H1 (cell line): ENCODE measurements at regions not wholly inside any gene's neighbourhood (a gene's known extent, or its start where the extent isn't known, plus 50 kb on each side); places are given as distances from the start of the nearest gene placed in this dataset.

ENCODE experiments used
- CTCF ChIA-PET: fragments of 300-600 bp; sonication (Branson Sonifier 250); formaldehyde crosslinking; loops from one replicate; lab custom pipeline; 2021; ENCODE audit not compliant: partially characterized antibody; lab: Charles Lee
- POLR2A ChIA-PET: fragments of 300-600 bp; sonication (Branson Sonifier 250); formaldehyde crosslinking; loops from one replicate; lab custom pipeline; 2021; ENCODE audit warnings: inconsistent platforms; ENCODE audit not compliant: partially characterized antibody; lab: Charles Lee
- DNase-seq, 2 experiments: peaks; one replicate each; pipeline versions ENCODE4 v3.0.0 to v3.0.0-alpha.2; 2010 to 2022; ENCODE audit warnings: low spot score in 2 of 2, low read depth in 1 of 2, mixed read lengths in 1 of 2
- FAIRE-seq: peaks from 2 replicates; lab custom pipeline; 2011; peaks lifted over from hg19 to GRCh38; lab: Jason Lieb, UNC
- H2AFZ ChIP-seq: 2 replicates; pipeline ENCODE4 v1.8.1; 2012; ENCODE audit warnings: low read length, inconsistent platforms
- H2AK5ac ChIP-seq: 2 replicates; pipeline ENCODE4 v1.6.1; 2013; ENCODE audit warnings: low read depth, low read length
- H2BK120ac ChIP-seq: replicated peaks from 2 replicates; pipeline ENCODE3; 2013; ENCODE audit warnings: low read depth, low read length, inconsistent platforms
- H2BK12ac ChIP-seq: 2 replicates; pipeline ENCODE4 v1.6.1; 2013; ENCODE audit warnings: low read depth, low read length
- H2BK15ac ChIP-seq: 2 replicates; pipeline ENCODE4 v1.6.1; 2013; ENCODE audit warnings: low read length
- H2BK20ac ChIP-seq: 2 replicates; pipeline ENCODE4 v1.6.1; 2013; ENCODE audit warnings: low read length
- H2BK5ac ChIP-seq: 2 replicates; pipeline ENCODE4 v1.6.1; 2013; ENCODE audit warnings: low read depth, low read length
- H3K14ac ChIP-seq: 2 replicates; pipeline ENCODE4 v1.6.1; 2013; ENCODE audit warnings: inconsistent platforms; ENCODE audit not compliant: insufficient read length
- H3K18ac ChIP-seq: 2 replicates; pipeline ENCODE4 v1.6.1; 2013; ENCODE audit warnings: low read length; ENCODE audit errors: extremely low read depth
- H3K23ac ChIP-seq: 2 replicates; pipeline ENCODE4 v1.6.1; 2013; ENCODE audit warnings: inconsistent platforms; ENCODE audit not compliant: insufficient read length
- H3K23me2 ChIP-seq: 2 replicates; pipeline ENCODE4 v1.6.1; 2013; ENCODE audit warnings: low read depth, low read length
- H3K27ac ChIP-seq: 2 replicates; pipeline ENCODE4 v1.6.1; 2011; ENCODE audit warnings: low read depth, low read length, inconsistent platforms
- H3K27me3 ChIP-seq, 4 experiments: replicated peaks in 1 of 4; 1 replicate in 1 of 4; 2 replicates in 3 of 4; pipeline versions ENCODE4 v1.6.1 to v1.8.1; 2011 to 2013; ENCODE audit warnings: low read length in 3 of 4, mild to moderate bottlenecking in 3 of 4, inconsistent platforms in 2 of 4, mixed read lengths in 2 of 4, moderate library complexity in 1 of 4; ENCODE audit not compliant: control insufficient read depth in 3 of 4, insufficient read depth in 3 of 4; ENCODE audit errors: extremely low read depth in 1 of 4
- H3K36me3 ChIP-seq, 4 experiments: 2 replicates each; pipeline versions ENCODE4 v1.6.1 to v1.8.1; 2011 to 2013; ENCODE audit warnings: mild to moderate bottlenecking in 4 of 4, low read length in 3 of 4, moderate library complexity in 2 of 4, control low read depth in 1 of 4, inconsistent platforms in 1 of 4; ENCODE audit not compliant: insufficient read depth in 4 of 4, control insufficient read depth in 2 of 4
- H3K4ac ChIP-seq: replicated peaks from 2 replicates; pipeline ENCODE3; 2013; ENCODE audit warnings: low read length, low read depth, mixed read lengths, inconsistent platforms; ENCODE audit not compliant: insufficient read length
- H3K4me1 ChIP-seq, 4 experiments: replicated peaks in 1 of 4; 1 replicate in 1 of 4; 2 replicates in 3 of 4; pipeline versions ENCODE4 v1.6.1 to v1.8.1; 2011 to 2013; ENCODE audit warnings: low read length in 3 of 4, inconsistent platforms in 2 of 4, mixed read lengths in 1 of 4; ENCODE audit not compliant: insufficient read depth in 4 of 4, control insufficient read depth in 3 of 4
- H3K4me2 ChIP-seq, 2 experiments: 2 replicates each; pipeline versions ENCODE4 v1.6.1 to v1.8.1; 2011 to 2013; ENCODE audit warnings: low read depth in 2 of 2, low read length in 2 of 2, control low read depth in 1 of 2, inconsistent platforms in 1 of 2, mild to moderate bottlenecking in 1 of 2; ENCODE audit not compliant: insufficient read depth in 1 of 2
- H3K4me3 ChIP-seq, 4 experiments: fragments of 200-600, 300-600 bp in 1 of 4; sonication (generic), shearing (Covaris generic), sonication (Bioruptor Twin) in 1 of 4; 2 replicates each; pipeline versions ENCODE4 v1.5.1 to v1.8.1; 2011 to 2016; ENCODE audit warnings: low read length in 4 of 4, low read depth in 3 of 4, control low read depth in 2 of 4, inconsistent platforms in 2 of 4, mild to moderate bottlenecking in 2 of 4, mixed read lengths in 1 of 4, moderate library complexity in 1 of 4; ENCODE audit not compliant: insufficient read depth in 2 of 4; ENCODE audit errors: extremely low read depth in 1 of 4
- H3K56ac ChIP-seq: replicated peaks from 2 replicates; pipeline ENCODE3; 2013; ENCODE audit warnings: low read depth, mild to moderate bottlenecking, mixed read lengths, low read length, inconsistent platforms; ENCODE audit not compliant: insufficient read length
- H3K79me1 ChIP-seq: 2 replicates; pipeline ENCODE4 v1.6.1; 2013; ENCODE audit warnings: low read depth, low read length, control low read depth
- H3K79me2 ChIP-seq, 2 experiments: 2 replicates each; pipeline versions ENCODE4 v1.6.1 to v1.8.1; 2012 to 2013; ENCODE audit warnings: low read length in 2 of 2, mild to moderate bottlenecking in 2 of 2, inconsistent platforms in 1 of 2; ENCODE audit not compliant: insufficient read depth in 2 of 2, control insufficient read depth in 1 of 2
- H3K9ac ChIP-seq, 4 experiments: replicated peaks in 1 of 4; 1 replicate in 1 of 4; 2 replicates in 3 of 4; pipeline versions ENCODE4 v1.6.1 to v1.8.1; 2011 to 2013; ENCODE audit warnings: low read depth in 3 of 4, low read length in 3 of 4, control low read depth in 2 of 4, mild to moderate bottlenecking in 2 of 4, moderate library complexity in 2 of 4, inconsistent platforms in 1 of 4; ENCODE audit errors: extremely low read depth in 1 of 4
- H3K9me3 ChIP-seq, 2 experiments: 2 replicates each; pipeline versions ENCODE4 v1.6.1 to v1.8.1; 2012 to 2013; ENCODE audit warnings: mild to moderate bottlenecking in 2 of 2, moderate library complexity in 2 of 2, control low read depth in 1 of 2, inconsistent platforms in 1 of 2, low read depth in 1 of 2, low read length in 1 of 2, mixed read lengths in 1 of 2; ENCODE audit not compliant: insufficient read depth in 2 of 2
- H4K20me1 ChIP-seq, 2 experiments: replicated peaks in 1 of 2; 2 replicates each; pipeline versions ENCODE3 to v1.8.1; 2011 to 2013; ENCODE audit warnings: inconsistent platforms in 2 of 2, low read length in 2 of 2, mild to moderate bottlenecking in 1 of 2; ENCODE audit not compliant: insufficient read depth in 2 of 2, control insufficient read depth in 1 of 2
- H4K5ac ChIP-seq: 2 replicates; pipeline ENCODE4 v1.6.1; 2013; ENCODE audit warnings: low read length, low read depth, mixed read lengths, inconsistent platforms; ENCODE audit not compliant: insufficient read length
- H4K8ac ChIP-seq: 2 replicates; pipeline ENCODE4 v1.8.0; 2013; ENCODE audit warnings: mild to moderate bottlenecking, moderate library complexity, low read length, inconsistent platforms; ENCODE audit not compliant: insufficient read depth; ENCODE audit errors: extremely low read depth
- H4K91ac ChIP-seq: replicated peaks from 2 replicates; pipeline ENCODE3; 2013; ENCODE audit warnings: low read length, mixed read lengths, inconsistent platforms; ENCODE audit not compliant: insufficient read length
- POLR2A ChIP-seq, 2 experiments: IDR thresholded peaks; 1 replicate in 1 of 2; 2 replicates in 1 of 2; pipeline ENCODE4 v1.6.1; 2011; ENCODE audit warnings: low read depth in 2 of 2, low read length in 2 of 2, mild to moderate bottlenecking in 2 of 2; ENCODE audit errors: control extremely low read depth in 1 of 2
- RAD21 ChIP-seq, 2 experiments: IDR thresholded peaks in 1 of 2; conservative IDR thresholded peaks in 1 of 2; 2 replicates each; pipeline ENCODE4 v1.6.1; 2011; ENCODE audit warnings: low read depth in 2 of 2, low read length in 2 of 2, improper control_type of control experiment in 1 of 2, inconsistent platforms in 1 of 2, mild to moderate bottlenecking in 1 of 2, moderate library complexity in 1 of 2
- SIN3A ChIP-seq, 2 experiments: IDR thresholded peaks in 1 of 2; conservative IDR thresholded peaks in 1 of 2; 2 replicates each; pipeline ENCODE4 v1.6.1; 2011 to 2012; ENCODE audit warnings: low read length in 2 of 2, improper control_type of control experiment in 1 of 2, low read depth in 1 of 2, mild to moderate bottlenecking in 1 of 2
- TBP ChIP-seq: IDR thresholded peaks from 2 replicates; pipeline ENCODE4 v1.6.1; 2011; ENCODE audit warnings: low read depth, low read length, improper control_type of control experiment
- WGBS, 2 experiments: shearing (Covaris generic) in 1 of 2; methylation state at CpG; one replicate each; pipeline versions ENCODE4 v1.1.6 to v1.1.7; 2013 to 2015; ENCODE audit warnings: low lambda C conversion rate in 2 of 2, mixed read lengths in 2 of 2, inconsistent platforms in 1 of 2, low coverage in 1 of 2, missing lambda C conversion rate in 1 of 2; ENCODE audit not compliant: insufficient replicate concordance in 2 of 2, insufficient coverage in 1 of 2, insufficient read length in 1 of 2; ENCODE audit errors: extremely low coverage in 1 of 2, missing lambda C conversion rate in 1 of 2; 5-methylcytosine and 5-hydroxymethylcytosine counted together

DNA sequence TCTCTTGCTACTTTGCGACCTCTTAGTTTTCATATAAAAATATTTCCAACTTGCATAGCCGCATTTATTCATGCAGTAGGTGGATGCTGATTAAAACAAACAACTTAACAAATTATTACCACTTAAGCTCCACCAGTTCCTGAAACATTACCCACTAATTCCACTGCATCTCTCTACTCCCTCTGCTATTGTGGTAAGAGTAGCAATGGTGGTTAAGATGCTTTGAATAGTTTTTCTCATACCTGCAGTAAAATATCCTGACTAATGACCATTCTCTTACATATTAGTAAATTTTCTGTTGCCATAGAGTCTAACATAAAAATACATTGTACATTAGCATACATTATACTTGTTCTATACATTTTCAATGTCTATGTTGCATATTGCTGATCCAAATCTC lies 397.6 kb upstream of the PLSCR5 start:
- CTCF ChIA-PET = no interaction called here
- no peak overlapping the region for H3K14ac ChIP-seq
- no peak overlapping the region for H3K23ac ChIP-seq
- no peak overlapping the region for H2BK15ac ChIP-seq
- H3K56ac ChIP-seq = no peak overlapping the region
- no peaks in the 10 kb centered on the region for H3K9me3 ChIP-seq
- H2BK120ac ChIP-seq = no peak overlapping the region
- no peaks in the 10 kb centered on the region for H3K79me2 ChIP-seq
- no peaks in the 10 kb centered on the region for H3K4me1 ChIP-seq
- WGBS, 2 experiments = 79% methylated on average over 2 of the region's 2 CpGs; no CpG with 5 or more reads in 1 of the 2 experiments
- H3K4ac ChIP-seq = no peak overlapping the region
- H2BK5ac ChIP-seq = no peak overlapping the region
- no peak overlapping the region for H3K27ac ChIP-seq
- POLR2A ChIA-PET = no interaction called here
- H3K4me2 ChIP-seq = no peak overlapping the region
- no peak overlapping the region for H2AK5ac ChIP-seq
- no peak overlapping the region for H3K18ac ChIP-seq
- H3K23me2 ChIP-seq = no peaks in the 10 kb centered on the region
- no peak overlapping the region for H4K5ac ChIP-seq
- no peak for DNase-seq
- no peaks in the 10 kb centered on the region for H3K27me3 ChIP-seq
- no peak overlapping the region for H3K4me3 ChIP-seq
- FAIRE-seq = no peak
- no peak overlapping the region for H4K8ac ChIP-seq
- no peak overlapping the region for H2BK12ac ChIP-seq
- H2BK20ac ChIP-seq = no peak overlapping the region
- no peak overlapping the region for H2AFZ ChIP-seq
- no peak overlapping the region for H4K91ac ChIP-seq
- H3K79me1 ChIP-seq = no peaks in the 10 kb centered on the region
- H3K36me3 ChIP-seq = no peaks in the 10 kb centered on the region
- no peak overlapping the region for H3K9ac ChIP-seq
- H4K20me1 ChIP-seq = no peaks in the 10 kb centered on the region
- TF ChIP-seq RAD21 (IDR thresholded peaks at IDR 0.05 in 1 of 2, conservative IDR thresholded peaks at IDR 0.05 in 1 of 2; ENCODE audit: low read depth in 2 of 2, low read length in 2 of 2) = no peak
- no peak for TF ChIP-seq POLR2A (IDR thresholded peaks at IDR 0.05; ENCODE audit: control extremely low read depth in 1 of 2, low read depth in 2 of 2, low read length in 2 of 2)
- no peak for TF ChIP-seq TBP
- no peak for TF ChIP-seq SIN3A (conservative IDR thresholded peaks at IDR 0.05 in 1 of 2, IDR thresholded peaks at IDR 0.05 in 1 of 2; ENCODE audit: low read depth in 1 of 2, low read length in 2 of 2)
